HepG2 (cell line): ENCODE measurements at regions not wholly inside any gene's neighbourhood (a gene's known extent, or its start where the extent isn't known, plus 50 kb on each side); places are given as distances from the start of the nearest gene placed in this dataset.

Experiments used
- ATAC-seq: fragments of 200-7000 bp; cut with Tn5 transposase; 3 replicates; pipeline ENCODE4 v1.9.1; 2020; ENCODE audit warnings: mild to moderate bottlenecking, moderate library complexity
- BruUV-seq: library from RNA; stranded (reverse); fragments of 400-500 nt; replicated peaks from 2 replicates; lab custom pipeline; 2021; lab: Mats Ljungman, UMichigan
- CTCF ChIA-PET: fragments of 300-600 bp; formaldehyde crosslinking; extraction: SDS; loops from one replicate; lab custom pipeline; 2021; ENCODE audit warnings: low total read pairs, inconsistent platforms, low intra/inter-chr PET ratio; lab: Yijun Ruan, JAX
- POLR2A ChIA-PET: fragments of 350-600 bp; sonication (Branson Sonifier 250); formaldehyde crosslinking; loops from one replicate; lab custom pipeline; 2020; ENCODE audit warnings: antibody characterized with exemption, inconsistent platforms; lab: Yijun Ruan, JAX
- DNase-seq: peaks from one replicate; pipeline ENCODE4 v3.0.0-alpha.2; 2015; ENCODE audit warnings: low spot score
- FAIRE-seq: peaks from 3 replicates; lab custom pipeline; 2011; peaks lifted over from hg19 to GRCh38; lab: Jason Lieb, UNC
- H2AFZ ChIP-seq: one replicate; pipeline ENCODE4 v1.6.1; 2011; ENCODE audit warnings: low read length, inconsistent platforms
- H3K27ac ChIP-seq: fragments of 300-600 bp; 3 replicates; pipeline ENCODE4 v1.8.0; 2011; ENCODE audit warnings: mixed run types, mild to moderate bottlenecking, mixed read lengths, low read length, inconsistent platforms; ENCODE audit not compliant: insufficient read depth; ENCODE audit errors: extremely low read length
- H3K27me3 ChIP-seq, 2 experiments: fragments of 200-600 bp in 1 of 2; 2 replicates in 1 of 2; 3 replicates in 1 of 2; pipeline versions ENCODE4 v1.6.0 to v1.8.0; 2011; ENCODE audit warnings: low read length in 2 of 2, mild to moderate bottlenecking in 2 of 2, moderate library complexity in 2 of 2, inconsistent platforms in 1 of 2; ENCODE audit not compliant: insufficient read depth in 2 of 2, control insufficient read depth in 1 of 2
- H3K36me3 ChIP-seq, 2 experiments: fragments of 200-600 bp in 1 of 2; replicated peaks in 1 of 2; 2 replicates in 1 of 2; 3 replicates in 1 of 2; pipeline versions ENCODE4 v1.5.1 to v1.8.0; 2011; ENCODE audit warnings: low read length in 2 of 2, inconsistent platforms in 1 of 2; ENCODE audit not compliant: insufficient read depth in 2 of 2, control insufficient read depth in 1 of 2
- H3K4me1 ChIP-seq: 2 replicates; pipeline ENCODE4 v1.5.1; 2012; ENCODE audit warnings: low read length, inconsistent platforms; ENCODE audit not compliant: insufficient read depth
- H3K4me2 ChIP-seq: 2 replicates; pipeline ENCODE4 v1.6.0; 2011; ENCODE audit warnings: low read depth, low read length, inconsistent platforms
- H3K4me3 ChIP-seq, 3 experiments: fragments of 200-600 bp in 1 of 3; sonication (generic), shearing (Covaris generic) in 1 of 3; replicated peaks in 1 of 3; 2 replicates each; pipeline ENCODE4 v1.5.1; 2011 to 2016; ENCODE audit warnings: low read length in 3 of 3, inconsistent platforms in 2 of 3, low read depth in 2 of 3, mild to moderate bottlenecking in 2 of 3, control low read depth in 1 of 3, mixed read lengths in 1 of 3; ENCODE audit not compliant: insufficient read depth in 1 of 3
- H3K79me2 ChIP-seq: one replicate; pipeline ENCODE4 v1.6.1; 2011; ENCODE audit warnings: low read length, inconsistent platforms; ENCODE audit not compliant: insufficient read depth
- H3K9ac ChIP-seq: 2 replicates; pipeline ENCODE4 v1.6.0; 2011; ENCODE audit warnings: mild to moderate bottlenecking, low read depth, low read length, inconsistent platforms; ENCODE audit not compliant: insufficient read depth
- H3K9me3 ChIP-seq: 2 replicates; pipeline ENCODE4 v1.5.1; 2012; ENCODE audit warnings: mild to moderate bottlenecking, low read length
- H4K20me1 ChIP-seq: 2 replicates; pipeline ENCODE4 v1.6.0; 2011; ENCODE audit warnings: inconsistent platforms, mild to moderate bottlenecking, low read length, moderate library complexity; ENCODE audit not compliant: insufficient read depth
- FIP1L1 ChIP-seq: fragments of 200-400 bp; formaldehyde crosslinking; IDR thresholded peaks from 2 replicates; pipeline ENCODE4 v1.6.1; 2018; ENCODE audit warnings: low read depth, mild to moderate bottlenecking, low read length, moderate library complexity, borderline replicate concordance; ENCODE audit not compliant: insufficient read depth
- PAF1 ChIP-seq: IDR thresholded peaks from 2 replicates; pipeline ENCODE4 v1.6.1; 2016; ENCODE audit warnings: missing genetic modification reagents, missing compliant biosample characterization
- RFX1 ChIP-seq: fragments of 450-650 bp; IDR thresholded peaks from 2 replicates; pipeline ENCODE4 v1.6.1; 2017
- SMARCC2 ChIP-seq: fragments of 450-650 bp; IDR thresholded peaks from 2 replicates; pipeline ENCODE4 v1.6.1; 2017; ENCODE audit warnings: antibody characterized with exemption, mild to moderate bottlenecking
- U2AF2 ChIP-seq: fragments of 200-400 bp; formaldehyde crosslinking; IDR thresholded peaks from 2 replicates; pipeline ENCODE4 v1.6.1; 2017; ENCODE audit warnings: low read depth, mild to moderate bottlenecking, low read length
- ZKSCAN8 ChIP-seq: IDR thresholded peaks from 2 replicates; pipeline ENCODE4 v1.6.1; 2016; ENCODE audit warnings: borderline replicate concordance, missing genetic modification reagents, missing compliant biosample characterization
- ZNF572 ChIP-seq: sonication (generic); formaldehyde crosslinking; IDR thresholded peaks from 2 replicates; pipeline ENCODE4 v1.5.1; 2020; ENCODE audit warnings: mild to moderate bottlenecking, missing genetic modification reagents
- ZNF607 ChIP-seq: sonication (generic); formaldehyde crosslinking; IDR thresholded peaks from 2 replicates; pipeline ENCODE4 v1.5.1; 2020; ENCODE audit warnings: missing genetic modification reagents, mild to moderate bottlenecking, borderline replicate concordance
- ZNF850 ChIP-seq: sonication (generic); formaldehyde crosslinking; conservative IDR thresholded peaks from 2 replicates; pipeline ENCODE4 v1.9.0; 2021; ENCODE audit warnings: mild to moderate bottlenecking, missing genetic modification reagents
- WGBS: methylation state at CpG from one replicate; pipeline ENCODE4 v1.1.6; 2017; ENCODE audit warnings: low lambda C conversion rate; 5-methylcytosine and 5-hydroxymethylcytosine counted together
- in situ Hi-C: cut with HindIII; loops from 2 replicates; pipeline ENCODE4 v1.10.0; 2017; ENCODE audit warnings: low pct_unique_long_range_greater_than_20kb; ENCODE audit not compliant: extremely low pct_ligation_motif_present
- intact Hi-C: fragments of 100-400 bp; cut with micrococcal nuclease; formaldehyde crosslinking; loops from one replicate; pipeline ENCODE4 v1.10.0; 2022; ENCODE audit not compliant: unreplicated experiment
- TF ChIP-seq, protein P1 (sequence below): sonication (generic); formaldehyde crosslinking; IDR thresholded peaks from 2 replicates; pipeline ENCODE4 v1.4.0; 2020; ENCODE audit warnings: missing genetic modification reagents; ENCODE audit errors: not compliant biosample characterization
- TF ChIP-seq, protein P2 (sequence below): sonication (generic); formaldehyde crosslinking; IDR thresholded peaks from 2 replicates; pipeline ENCODE4 v1.4.0; 2020; ENCODE audit warnings: mild to moderate bottlenecking, missing genetic modification reagents

DNA sequence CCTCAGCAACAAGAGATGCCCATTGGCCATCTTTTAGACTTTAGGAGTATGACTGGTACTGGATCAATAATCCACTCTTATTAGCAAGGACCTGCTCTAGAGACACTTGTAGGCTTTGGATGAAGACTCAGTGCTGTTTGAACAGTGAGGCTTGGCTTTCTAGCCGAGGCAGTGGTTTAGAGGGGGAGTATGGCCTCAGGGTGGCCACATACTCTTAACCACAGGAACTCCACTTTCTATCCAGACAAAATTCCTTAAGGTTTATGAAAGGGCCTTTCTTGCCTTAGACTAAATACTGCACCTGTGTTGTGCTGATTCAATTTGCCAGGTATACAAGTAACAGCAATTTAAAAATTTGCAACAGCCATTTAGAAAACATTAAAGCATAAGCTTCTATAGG lies 1046.3 kb downstream of the DIPK2A start:
- Histone ChIP-seq H3K27me3 (no peaks in the 10 kb centered on the region), H3K4me2 (no peak overlapping the region), H3K36me3 (no peaks in the 10 kb centered on the region), H3K27ac (no peak overlapping the region), H3K9me3 (no peaks in the 10 kb centered on the region), H4K20me1 (no peaks in the 10 kb centered on the region), H3K9ac (no peak overlapping the region), H2AFZ (no peak overlapping the region), H3K4me3 (no peak overlapping the region), H3K4me1 (no peaks in the 10 kb centered on the region), H3K79me2 (no peaks in the 10 kb centered on the region)
- CTCF ChIA-PET: no interaction called here
- POLR2A ChIA-PET: no interaction called here
- no peak for DNase-seq
- in situ Hi-C loops (no loop called here), intact Hi-C loops (loop anchor here (1.0 kb wide), 1 partner anchor 23 kb away; no protein-coding TSS in a partner anchor)
- WGBS: 0% methylated on average over 1 of the region's 1 CpG
- FAIRE-seq: no peak
- TF ChIP-seq RFX1: no peak
- TF ChIP-seq ZNF572 (CRISPR knock-in tag): no peak
- no peak for TF ChIP-seq U2AF2
- BruUV-seq: no TSS peak
- no peak for ATAC-seq

DNA sequence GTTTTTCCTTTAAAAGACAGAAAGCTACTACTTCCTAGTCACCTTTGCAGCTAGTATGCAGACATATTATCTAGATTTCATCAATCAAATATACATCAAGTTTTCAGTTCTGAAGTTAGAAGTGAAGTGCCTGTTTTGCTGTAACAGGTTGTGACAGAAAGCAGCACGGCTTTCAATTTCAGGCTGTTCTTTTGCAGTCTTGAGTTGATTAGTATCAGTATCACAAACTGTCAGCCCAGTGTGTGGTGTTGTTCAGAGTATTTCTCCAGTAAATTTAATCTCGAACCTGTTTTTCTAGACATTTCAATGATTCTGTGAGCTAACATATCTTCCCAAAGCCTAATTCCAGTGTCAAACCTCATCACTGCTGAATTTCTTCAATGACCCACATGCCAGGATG lies 1050.8 kb downstream of the DIPK2A start:
- H3K79me2 ChIP-seq: no peaks in the 10 kb centered on the region
- H4K20me1 ChIP-seq: no peaks in the 10 kb centered on the region
- in situ Hi-C loops: no loop called here
- no peak overlapping the region for H3K4me2 ChIP-seq
- no peak overlapping the region for H3K27ac ChIP-seq
- 6% methylated on average over 2 of the region's 2 CpGs for WGBS
- intact Hi-C loops: no loop called here
- H3K36me3 ChIP-seq: no peaks in the 10 kb centered on the region
- no peak for TF ChIP-seq ZNF607 (CRISPR knock-in tag)
- TF ChIP-seq ZNF850 (CRISPR knock-in tag): no peak
- TF ChIP-seq SMARCC2: no peak
- TF ChIP-seq ZKSCAN8 (CRISPR knock-in tag): no peak
- no peak for TF ChIP-seq PAF1 (CRISPR knock-in tag)
- TF ChIP-seq, protein P1, sequence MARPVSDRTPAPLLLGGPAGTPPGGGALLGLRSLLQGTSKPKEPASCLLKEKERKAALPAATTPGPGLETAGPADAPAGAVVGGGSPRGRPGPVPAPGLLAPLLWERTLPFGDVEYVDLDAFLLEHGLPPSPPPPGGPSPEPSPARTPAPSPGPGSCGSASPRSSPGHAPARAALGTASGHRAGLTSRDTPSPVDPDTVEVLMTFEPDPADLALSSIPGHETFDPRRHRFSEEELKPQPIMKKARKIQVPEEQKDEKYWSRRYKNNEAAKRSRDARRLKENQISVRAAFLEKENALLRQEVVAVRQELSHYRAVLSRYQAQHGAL (CRISPR knock-in tag): no peak
- TF ChIP-seq FIP1L1: no peak
- TF ChIP-seq, protein P2, sequence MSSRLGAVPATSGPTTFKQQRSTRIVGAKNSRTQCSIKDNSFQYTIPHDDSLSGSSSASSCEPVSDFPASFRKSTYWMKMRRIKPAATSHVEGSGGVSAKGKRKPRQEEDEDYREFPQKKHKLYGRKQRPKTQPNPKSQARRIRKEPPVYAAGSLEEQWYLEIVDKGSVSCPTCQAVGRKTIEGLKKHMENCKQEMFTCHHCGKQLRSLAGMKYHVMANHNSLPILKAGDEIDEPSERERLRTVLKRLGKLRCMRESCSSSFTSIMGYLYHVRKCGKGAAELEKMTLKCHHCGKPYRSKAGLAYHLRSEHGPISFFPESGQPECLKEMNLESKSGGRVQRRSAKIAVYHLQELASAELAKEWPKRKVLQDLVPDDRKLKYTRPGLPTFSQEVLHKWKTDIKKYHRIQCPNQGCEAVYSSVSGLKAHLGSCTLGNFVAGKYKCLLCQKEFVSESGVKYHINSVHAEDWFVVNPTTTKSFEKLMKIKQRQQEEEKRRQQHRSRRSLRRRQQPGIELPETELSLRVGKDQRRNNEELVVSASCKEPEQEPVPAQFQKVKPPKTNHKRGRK: no peak
- FAIRE-seq (no peak), ATAC-seq (no peak), DNase-seq (no peak)
- H3K9me3 ChIP-seq: peaks cover 14% of the 10 kb centered on the region
- no peak overlapping the region for H2AFZ ChIP-seq
- POLR2A ChIA-PET: no interaction called here
- no TSS peak for BruUV-seq
- H3K4me3 ChIP-seq: no peak overlapping the region
- no peaks in the 10 kb centered on the region for H3K4me1 ChIP-seq
- H3K9ac ChIP-seq: no peak overlapping the region
- H3K27me3 ChIP-seq: no peaks in the 10 kb centered on the region
- CTCF ChIA-PET: no interaction called here
